ENCODE measurements at regions not wholly inside any gene's neighbourhood (a gene's known extent, or its start where the extent isn't known, plus 50 kb on each side); places are given as distances from the start of the nearest gene placed in this dataset.

DNA sequence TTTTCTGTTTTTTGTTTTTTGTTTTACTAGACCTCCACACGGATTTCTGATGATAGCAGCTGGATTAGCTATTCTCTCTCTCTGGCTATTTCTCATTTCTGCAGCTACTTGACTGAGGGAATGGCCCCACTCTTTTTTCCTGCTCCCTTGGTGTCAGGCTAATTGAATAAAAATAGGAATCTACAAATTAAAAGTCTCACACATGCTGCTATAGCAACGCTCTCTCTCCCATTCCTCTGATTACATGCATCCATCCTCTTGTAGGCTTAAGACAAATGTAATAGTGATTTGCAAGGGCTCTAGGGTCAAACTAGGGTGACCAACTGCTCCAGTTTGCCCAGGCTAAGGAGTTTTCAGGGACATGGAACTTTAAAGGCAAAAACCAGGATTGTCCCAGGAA lies 221.8 kb downstream of the PHLDA1 start:
- no peak overlapping the region for H3K4ac ChIP-seq (ENCODE audit: low read depth, low read length)
- no TSS peak for BruUV-seq (replicated peaks)
- ATAC-seq (ENCODE audit: low read depth) = no peak
- H3K23ac ChIP-seq (ENCODE audit: low read depth, low read length) = no peak overlapping the region
- ChIA-PET POLR2A (ENCODE audit: unreplicated experiment) (no interaction called here), CTCF (no interaction called here)
- no peak overlapping the region for H2BK5ac ChIP-seq (ENCODE audit: low read depth, low read length, poor library complexity, severe bottlenecking)
- H3K4me1 ChIP-seq (ENCODE audit: control insufficient read depth, insufficient read depth, low read length) = peaks cover 13% of the 10 kb centered on the region
- intact Hi-C loops (cut with micrococcal nuclease) = no loop called here
- dilution Hi-C loops (cut with HindIII; ENCODE audit: low sequenced_read_pairs, unreplicated experiment) = no loop called here
- H2BK120ac ChIP-seq (ENCODE audit: low read depth, low read length) = no peak overlapping the region
- no peak overlapping the region for H3K14ac ChIP-seq (replicated peaks; ENCODE audit: low read depth, low read length)
- no peak overlapping the region for H3K9ac ChIP-seq (ENCODE audit: low read depth, low read length)
- TF ChIP-seq POLR2A (IDR thresholded peaks at IDR 0.05; ENCODE audit: low read depth, low read length) (no peak), MAFK (IDR thresholded peaks at IDR 0.05; ENCODE audit: low read depth, low read length) (no peak), SMC3 (IDR thresholded peaks at IDR 0.05; ENCODE audit: low read depth, low read length) (no peak), MAZ (IDR thresholded peaks at IDR 0.05; ENCODE audit: borderline replicate concordance, low read depth, low read length) (no peak), FOS (IDR thresholded peaks at IDR 0.05; ENCODE audit: low read depth, low read length) (no peak), RAD21 (IDR thresholded peaks at IDR 0.05; ENCODE audit: low read length) (no peak), CHD1 (IDR thresholded peaks at IDR 0.05; ENCODE audit: low read depth, low read length) (no peak), RCOR1 (IDR thresholded peaks at IDR 0.05; ENCODE audit: insufficient replicate concordance, low read length) (no peak), CEBPB (IDR thresholded peaks at IDR 0.05; ENCODE audit: low read depth, low read length) (no peak)
- TF ChIP-seq, protein P1, sequence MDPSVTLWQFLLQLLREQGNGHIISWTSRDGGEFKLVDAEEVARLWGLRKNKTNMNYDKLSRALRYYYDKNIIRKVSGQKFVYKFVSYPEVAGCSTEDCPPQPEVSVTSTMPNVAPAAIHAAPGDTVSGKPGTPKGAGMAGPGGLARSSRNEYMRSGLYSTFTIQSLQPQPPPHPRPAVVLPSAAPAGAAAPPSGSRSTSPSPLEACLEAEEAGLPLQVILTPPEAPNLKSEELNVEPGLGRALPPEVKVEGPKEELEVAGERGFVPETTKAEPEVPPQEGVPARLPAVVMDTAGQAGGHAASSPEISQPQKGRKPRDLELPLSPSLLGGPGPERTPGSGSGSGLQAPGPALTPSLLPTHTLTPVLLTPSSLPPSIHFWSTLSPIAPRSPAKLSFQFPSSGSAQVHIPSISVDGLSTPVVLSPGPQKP (IDR thresholded peaks at IDR 0.05; ENCODE audit: borderline replicate concordance, low read depth, low read length) = no peak
- TF ChIP-seq, protein P2, sequence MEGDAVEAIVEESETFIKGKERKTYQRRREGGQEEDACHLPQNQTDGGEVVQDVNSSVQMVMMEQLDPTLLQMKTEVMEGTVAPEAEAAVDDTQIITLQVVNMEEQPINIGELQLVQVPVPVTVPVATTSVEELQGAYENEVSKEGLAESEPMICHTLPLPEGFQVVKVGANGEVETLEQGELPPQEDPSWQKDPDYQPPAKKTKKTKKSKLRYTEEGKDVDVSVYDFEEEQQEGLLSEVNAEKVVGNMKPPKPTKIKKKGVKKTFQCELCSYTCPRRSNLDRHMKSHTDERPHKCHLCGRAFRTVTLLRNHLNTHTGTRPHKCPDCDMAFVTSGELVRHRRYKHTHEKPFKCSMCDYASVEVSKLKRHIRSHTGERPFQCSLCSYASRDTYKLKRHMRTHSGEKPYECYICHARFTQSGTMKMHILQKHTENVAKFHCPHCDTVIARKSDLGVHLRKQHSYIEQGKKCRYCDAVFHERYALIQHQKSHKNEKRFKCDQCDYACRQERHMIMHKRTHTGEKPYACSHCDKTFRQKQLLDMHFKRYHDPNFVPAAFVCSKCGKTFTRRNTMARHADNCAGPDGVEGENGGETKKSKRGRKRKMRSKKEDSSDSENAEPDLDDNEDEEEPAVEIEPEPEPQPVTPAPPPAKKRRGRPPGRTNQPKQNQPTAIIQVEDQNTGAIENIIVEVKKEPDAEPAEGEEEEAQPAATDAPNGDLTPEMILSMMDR (conservative IDR thresholded peaks at IDR 0.05; ENCODE audit: low read depth, low read length) = no peak
- no peak overlapping the region for H3K56ac ChIP-seq (ENCODE audit: extremely low read depth, insufficient read depth, low read length)
- no peaks in the 10 kb centered on the region for H4K20me1 ChIP-seq (ENCODE audit: insufficient read depth, low read length)
- H4K5ac ChIP-seq (ENCODE audit: low read depth, low read length) = no peak overlapping the region
- H3K18ac ChIP-seq (ENCODE audit: low read depth, low read length) = no peak overlapping the region
- no peak overlapping the region for H2AK5ac ChIP-seq (ENCODE audit: low read depth, low read length)
- H3K4me2 ChIP-seq (ENCODE audit: low read depth, low read length) = no peak overlapping the region
- H3K36me3 ChIP-seq (ENCODE audit: control insufficient read depth, insufficient read depth, low read length) = no peaks in the 10 kb centered on the region
- H3K9me1 ChIP-seq (ENCODE audit: insufficient read depth, low read length) = peaks cover 8% of the 10 kb centered on the region
- no peak for DNase-seq
- no peak overlapping the region for H2BK15ac ChIP-seq (ENCODE audit: low read depth, low read length)
- no peak overlapping the region for H4K91ac ChIP-seq (ENCODE audit: insufficient read depth, low read depth, low read length)
- no CpG with 5 or more reads among the region's 2 CpGs for WGBS, 2 experiments (ENCODE audit: extremely low coverage in 2 of 2, insufficient read length in 1 of 2)
- peaks cover 0 to 2% of the 10 kb centered on the region in 2 experiments; a peak in 1 of 4 replicates for H3K79me1 ChIP-seq (ENCODE audit: low read depth in 1 of 2, low read length in 2 of 2)
- H2AFZ ChIP-seq (replicated peaks; ENCODE audit: low read length, poor library complexity) = no peak overlapping the region
- in situ Hi-C loops (cut with MboI; ENCODE audit: low sequenced_read_pairs) = no loop called here
- no peak overlapping the region; the same call in 1 of the 2 replicates for H2BK20ac ChIP-seq (ENCODE audit: low read depth, low read length)
- no peaks in the 10 kb centered on the region; the same call in 1 of the 2 replicates for H3K9me3 ChIP-seq (ENCODE audit: control insufficient read depth, insufficient read depth, low read length)
- no peaks in the 10 kb centered on the region for H3K27me3 ChIP-seq (ENCODE audit: control insufficient read depth, insufficient read depth, low read length)
- no peak overlapping the region for H2AK9ac ChIP-seq (replicated peaks; ENCODE audit: low read depth, low read length, poor library complexity)
- H4K8ac ChIP-seq (ENCODE audit: low read depth in 2 of 2, low read length in 2 of 2) = no peak overlapping the region
- no peak overlapping the region for H3K27ac ChIP-seq (ENCODE audit: insufficient read depth, low read length)
- H3K4me3 ChIP-seq (ENCODE audit: insufficient read depth, low read depth, low read length) = no peak overlapping the region
